Activated CD8-positive, alpha-beta T cell treated with anti-CD3 and anti-CD28 coated beads, Interleukin-2, amount 10 ng/mL, durations not matched to agents 7 days and 5 days (primary cell): ENCODE measurements at regions not wholly inside any gene's neighbourhood (a gene's known extent, or its start where the extent isn't known, plus 50 kb on each side); places are given as distances from the start of the nearest gene placed in this dataset.

Experiments
- ATAC-seq: fragments of 150-1000 bp; cut with Tn5 transposase; one replicate; pipeline ENCODE4 v1.10.0; 2021; ENCODE audit warnings: moderate library complexity
- CTCF ChIA-PET: fragments of 350-600 bp; sonication (Branson Sonifier 250); formaldehyde crosslinking; loops from one replicate; lab custom pipeline; 2021; ENCODE audit warnings: antibody characterized with exemption; lab: Charles Lee
- POLR2A ChIA-PET: fragments of 350-600 bp; sonication (Branson Sonifier 250); formaldehyde crosslinking; loops from one replicate; lab custom pipeline; 2021; ENCODE audit warnings: antibody characterized with exemption; lab: Charles Lee
- DNase-seq: peaks from one replicate; pipeline ENCODE4 v3.0.0-alpha.2; 2020
- H3K27ac Mint-ChIP-seq: one replicate; pipeline ENCODE4 v1.8.0; 2021; ENCODE audit warnings: mild to moderate bottlenecking, mixed read lengths
- H3K27me3 Mint-ChIP-seq: one replicate; pipeline ENCODE4 v1.8.0; 2021; ENCODE audit warnings: low read depth, mixed read lengths
- H3K36me3 Mint-ChIP-seq: one replicate; pipeline ENCODE4 v1.8.0; 2021; ENCODE audit warnings: low read depth, mixed read lengths
- H3K4me1 Mint-ChIP-seq: one replicate; pipeline ENCODE4 v1.8.0; 2021; ENCODE audit warnings: low read depth, mixed read lengths
- H3K4me3 Mint-ChIP-seq: one replicate; pipeline ENCODE4 v1.8.0; 2021; ENCODE audit warnings: mild to moderate bottlenecking, mixed read lengths
- H3K9me3 Mint-ChIP-seq: one replicate; pipeline ENCODE4 v1.8.0; 2022; ENCODE audit warnings: mixed read lengths; ENCODE audit not compliant: insufficient read depth

DNA sequence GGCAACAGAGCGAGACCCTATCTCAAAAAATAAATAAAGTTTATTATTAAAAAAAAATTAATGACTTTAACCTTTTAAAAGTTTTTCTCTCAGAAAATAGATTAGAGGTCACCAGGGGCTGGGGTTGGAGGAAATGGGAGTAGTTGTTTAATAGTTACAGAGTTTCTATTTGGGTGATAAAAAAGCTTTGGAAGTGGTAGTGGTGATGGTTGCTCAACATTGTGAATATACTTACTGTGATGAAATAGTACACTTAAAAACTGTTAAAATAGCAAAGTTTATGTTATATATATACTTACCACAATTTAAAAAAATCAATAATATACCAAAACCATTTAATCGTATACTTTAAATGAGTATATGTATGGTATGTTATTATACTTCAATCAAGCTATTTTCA is 59.6 kb downstream of the ARL6IP4 start:
- ATAC-seq, result no peak
- Mint-ChIP-seq H3K27me3 (no peaks in the 10 kb centered on the region), H3K4me1 (peaks cover 30% of the 10 kb centered on the region), H3K4me3 (no peak overlapping the region), H3K9me3 (no peaks in the 10 kb centered on the region), H3K36me3 (no peaks in the 10 kb centered on the region), H3K27ac (no peak overlapping the region)
- POLR2A ChIA-PET, result interaction anchor here (0.6 kb wide), 1 partner anchor 422 kb away, joined by 3 read pairs; no protein-coding TSS in a partner anchor
- CTCF ChIA-PET, result interaction anchor here (1.5 kb wide), 1 partner anchor 35 kb away, joined by 5 read pairs; no protein-coding TSS in a partner anchor
- no peak for DNase-seq

GRCh38 chr12:123038966-123039365 is 58.5 kb downstream of the ARL6IP4 start:
- Mint-ChIP-seq H3K27ac (no peak overlapping the region), H3K27me3 (no peaks in the 10 kb centered on the region)

GRCh38 chr12:123038486-123038885 is 58.0 kb downstream of the ARL6IP4 start:
- H3K36me3 Mint-ChIP-seq, result peaks cover 4% of the 10 kb centered on the region
- no peak overlapping the region for H3K27ac Mint-ChIP-seq
- no peak overlapping the region for H3K4me3 Mint-ChIP-seq
- ATAC-seq (no peak), DNase-seq (no peak)
- H3K4me1 Mint-ChIP-seq, result peaks cover 30% of the 10 kb centered on the region
- ChIA-PET POLR2A (no interaction called here), CTCF (no interaction called here)
- H3K9me3 Mint-ChIP-seq, result no peaks in the 10 kb centered on the region
- no peaks in the 10 kb centered on the region for H3K27me3 Mint-ChIP-seq

More at GRCh38 chr12:123038966-123039365, 58.5 kb downstream of the ARL6IP4 start:
- Mint-ChIP-seq H3K36me3 (no peaks in the 10 kb centered on the region), H3K4me3 (no peak overlapping the region), H3K9me3 (no peaks in the 10 kb centered on the region), H3K4me1 (peaks cover 30% of the 10 kb centered on the region)
- ATAC-seq, result no peak
- CTCF ChIA-PET, result interaction anchor here (1.5 kb wide), 1 partner anchor 36 kb away, joined by 5 read pairs; no protein-coding TSS in a partner anchor
- DNase-seq, result no peak
- POLR2A ChIA-PET, result no interaction called here

- DNase-seq (no peak), ATAC-seq (no peak)
- CTCF ChIA-PET, result no interaction called here
- POLR2A ChIA-PET, result no interaction called here
- peaks cover 8% of the 10 kb centered on the region for H3K36me3 Mint-ChIP-seq
- H3K27ac Mint-ChIP-seq, result no peak overlapping the region
- no peaks in the 10 kb centered on the region for H3K27me3 Mint-ChIP-seq
- peaks cover 29% of the 10 kb centered on the region for H3K4me1 Mint-ChIP-seq
- no peak overlapping the region for H3K4me3 Mint-ChIP-seq
- H3K9me3 Mint-ChIP-seq, result no peaks in the 10 kb centered on the region
Observed at GRCh38 chr12:123037791-123038190, 57.3 kb downstream of the ARL6IP4 start.

- peaks cover 9% of the 10 kb centered on the region for H3K36me3 Mint-ChIP-seq
- peaks cover 23% of the 10 kb centered on the region for H3K4me1 Mint-ChIP-seq
- CTCF ChIA-PET, result interaction anchor here (0.9 to 2.9 kb wide), 5 partner anchors 10 to 243 kb away, joined by 3 to 15 read pairs (median 3); no protein-coding TSS in a partner anchor
- no peak overlapping the region for H3K4me3 Mint-ChIP-seq
- no peaks in the 10 kb centered on the region for H3K9me3 Mint-ChIP-seq
- no peak overlapping the region for H3K27ac Mint-ChIP-seq
- ATAC-seq (no peak), DNase-seq (no peak)
- no peaks in the 10 kb centered on the region for H3K27me3 Mint-ChIP-seq
- POLR2A ChIA-PET, result interaction anchor here (0.9 kb wide), 1 partner anchor 115 kb away, joined by 3 read pairs; no protein-coding TSS in a partner anchor
Observed at GRCh38 chr12:123036466-123037285, 56.2 kb downstream of the ARL6IP4 start.

GRCh38 chr12:123035841-123036240 is 55.4 kb downstream of the ARL6IP4 start:
- H3K4me3 Mint-ChIP-seq, result no peak overlapping the region
- no peaks in the 10 kb centered on the region for H3K9me3 Mint-ChIP-seq
- DNase-seq (no peak), ATAC-seq (no peak)
- no peaks in the 10 kb centered on the region for H3K27me3 Mint-ChIP-seq
- ChIA-PET POLR2A (no interaction called here), CTCF (interaction anchor here (1.3 to 2.9 kb wide), 4 partner anchors 40 to 242 kb away, joined by 3 to 15 read pairs (median 5); no protein-coding TSS in a partner anchor)
- no peak overlapping the region for H3K27ac Mint-ChIP-seq
- peaks cover 9% of the 10 kb centered on the region for H3K36me3 Mint-ChIP-seq
- H3K4me1 Mint-ChIP-seq, result peaks cover 23% of the 10 kb centered on the region

- H3K27me3 Mint-ChIP-seq, result no peaks in the 10 kb centered on the region
- no peaks in the 10 kb centered on the region for H3K9me3 Mint-ChIP-seq
- DNase-seq (no peak), ATAC-seq (no peak)
- no peak overlapping the region for H3K27ac Mint-ChIP-seq
- ChIA-PET CTCF (interaction anchor here (2.9 kb wide), 1 partner anchor 41 kb away, joined by 15 read pairs; no protein-coding TSS in a partner anchor), POLR2A (no interaction called here)
- H3K4me1 Mint-ChIP-seq, result peaks cover 23% of the 10 kb centered on the region
- H3K36me3 Mint-ChIP-seq, result peaks cover 9% of the 10 kb centered on the region
- no peak overlapping the region for H3K4me3 Mint-ChIP-seq
Observed at GRCh38 chr12:123034865-123035264, 54.4 kb downstream of the ARL6IP4 start.

- Mint-ChIP-seq H3K27ac (peak overlapping the region; percentile 53), H3K27me3 (no peaks in the 10 kb centered on the region), H3K4me1 (peaks cover 23% of the 10 kb centered on the region), H3K36me3 (peaks cover 9% of the 10 kb centered on the region), H3K4me3 (no peak overlapping the region), H3K9me3 (no peaks in the 10 kb centered on the region)
- ATAC-seq (peak; percentile 56), DNase-seq (no peak)
- ChIA-PET POLR2A (interaction anchor here (0.5 kb wide), 1 partner anchor 218 kb away, joined by 3 read pairs; no protein-coding TSS in a partner anchor), CTCF (interaction anchor here (1.2 to 3.2 kb wide), 2 partner anchors 9 to 167 kb away, joined by 3 to 16 read pairs; no protein-coding TSS in a partner anchor)
Observed at GRCh38 chr12:123034022-123034541, 53.6 kb downstream of the ARL6IP4 start.

DNA sequence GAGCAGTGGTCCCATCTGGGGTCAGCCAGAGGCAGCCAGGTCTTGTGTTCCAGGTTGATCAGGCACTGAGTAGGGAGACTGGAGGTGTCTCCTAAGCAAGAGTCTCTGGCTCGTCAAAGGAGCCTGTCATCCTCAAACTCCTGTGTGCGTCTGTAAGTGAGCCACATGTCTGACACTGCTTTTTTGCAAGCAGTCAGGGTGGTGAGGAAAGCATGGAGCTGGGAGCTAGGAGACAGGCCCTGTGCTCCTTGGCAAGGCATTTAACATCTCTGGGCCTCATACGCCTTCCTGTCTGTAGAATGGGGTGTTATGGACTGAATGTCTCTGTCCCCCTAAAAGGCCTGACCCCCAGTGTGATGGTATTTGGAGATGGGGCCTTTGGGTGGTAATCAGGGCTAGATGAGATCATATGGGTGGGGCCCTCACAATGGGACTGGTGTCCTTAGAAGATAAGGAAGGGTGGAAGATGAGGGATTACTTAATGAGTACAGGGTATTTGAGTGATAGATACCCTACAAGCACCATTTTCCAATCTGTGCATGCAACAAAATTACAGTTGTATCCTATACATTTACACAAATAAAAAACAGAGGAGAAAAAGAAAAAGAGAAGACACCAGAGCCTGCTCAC is 53.0 kb downstream of the ARL6IP4 start:
- Mint-ChIP-seq H3K27me3 (no peaks in the 10 kb centered on the region), H3K36me3 (peaks cover 9% of the 10 kb centered on the region), H3K4me1 (peaks cover 25% of the 10 kb centered on the region), H3K4me3 (no peak overlapping the region), H3K27ac (peak overlapping the region; percentile 53), H3K9me3 (no peaks in the 10 kb centered on the region)
- ATAC-seq, result no peak
- ChIA-PET POLR2A (interaction anchor here (0.5 to 1.2 kb wide), 3 partner anchors 8 to 219 kb away, joined by 3 read pairs; no protein-coding TSS in a partner anchor), CTCF (interaction anchor here (1.2 to 3.2 kb wide), 4 partner anchors 9 to 205 kb away, joined by 3 to 16 read pairs (median 8); no protein-coding TSS in a partner anchor)
- DNase-seq, result no peak

- no peak for ATAC-seq
- no peak for DNase-seq
- Mint-ChIP-seq H3K27me3 (no peaks in the 10 kb centered on the region), H3K9me3 (no peaks in the 10 kb centered on the region), H3K4me3 (no peak overlapping the region), H3K4me1 (peaks cover 27% of the 10 kb centered on the region), H3K36me3 (peaks cover 9% of the 10 kb centered on the region), H3K27ac (no peak overlapping the region)
- CTCF ChIA-PET, result interaction anchor here (1.2 to 3.2 kb wide), 4 partner anchors 10 to 205 kb away, joined by 3 to 16 read pairs (median 8); no protein-coding TSS in a partner anchor
- POLR2A ChIA-PET, result interaction anchor here (1.1 to 1.2 kb wide), 2 partner anchors 9 to 14 kb away, joined by 3 read pairs; no protein-coding TSS in a partner anchor
Observed at GRCh38 chr12:123032736-123033391, 52.4 kb downstream of the ARL6IP4 start.
